OCI-LY7 (cell line): ENCODE measurements at regions not wholly inside any gene's neighbourhood (a gene's known extent, or its start where the extent isn't known, plus 50 kb on each side); places are given as distances from the start of the nearest gene placed in this dataset.

Source experiments
- EZH2phosphoT487 ChIP-seq: fragments of 200-600 bp; sonication (generic); IDR thresholded peaks from 2 replicates; pipeline ENCODE4 v1.6.1; 2018; ENCODE audit warnings: low read depth, borderline replicate concordance, mild to moderate bottlenecking, mixed run types, antibody characterized with exemption, low read length, moderate library complexity, mixed read lengths
- TF ChIP-seq, protein P1 (sequence below): fragments of 200-600 bp; sonication (generic); conservative IDR thresholded peaks from 2 replicates; pipeline ENCODE4 v1.5.1; 2014; ENCODE audit warnings: mild to moderate bottlenecking, antibody characterized with exemption, low read length, moderate library complexity, mixed read lengths

DNA sequence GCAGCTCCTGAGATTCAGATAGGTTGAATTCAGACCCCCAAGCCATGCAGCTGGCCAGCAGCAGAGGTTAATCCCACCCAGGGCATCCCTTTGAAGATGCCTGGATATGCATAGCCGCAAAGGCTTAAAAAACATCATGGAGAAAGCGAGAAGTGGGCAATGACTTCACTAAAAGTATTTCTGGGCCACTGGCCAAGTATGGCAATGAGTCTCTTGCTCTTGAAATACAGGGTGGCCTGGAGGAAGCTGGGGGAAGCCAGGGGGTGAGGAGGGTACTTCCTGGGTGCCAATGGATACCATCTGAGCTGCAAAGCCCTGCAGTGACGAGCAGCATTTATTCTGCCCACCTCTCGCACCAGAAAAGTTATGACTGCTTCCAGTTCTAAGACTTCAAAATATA, 539.3 kb upstream of the TBX3 start:
- TF ChIP-seq, protein P1, sequence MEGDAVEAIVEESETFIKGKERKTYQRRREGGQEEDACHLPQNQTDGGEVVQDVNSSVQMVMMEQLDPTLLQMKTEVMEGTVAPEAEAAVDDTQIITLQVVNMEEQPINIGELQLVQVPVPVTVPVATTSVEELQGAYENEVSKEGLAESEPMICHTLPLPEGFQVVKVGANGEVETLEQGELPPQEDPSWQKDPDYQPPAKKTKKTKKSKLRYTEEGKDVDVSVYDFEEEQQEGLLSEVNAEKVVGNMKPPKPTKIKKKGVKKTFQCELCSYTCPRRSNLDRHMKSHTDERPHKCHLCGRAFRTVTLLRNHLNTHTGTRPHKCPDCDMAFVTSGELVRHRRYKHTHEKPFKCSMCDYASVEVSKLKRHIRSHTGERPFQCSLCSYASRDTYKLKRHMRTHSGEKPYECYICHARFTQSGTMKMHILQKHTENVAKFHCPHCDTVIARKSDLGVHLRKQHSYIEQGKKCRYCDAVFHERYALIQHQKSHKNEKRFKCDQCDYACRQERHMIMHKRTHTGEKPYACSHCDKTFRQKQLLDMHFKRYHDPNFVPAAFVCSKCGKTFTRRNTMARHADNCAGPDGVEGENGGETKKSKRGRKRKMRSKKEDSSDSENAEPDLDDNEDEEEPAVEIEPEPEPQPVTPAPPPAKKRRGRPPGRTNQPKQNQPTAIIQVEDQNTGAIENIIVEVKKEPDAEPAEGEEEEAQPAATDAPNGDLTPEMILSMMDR, result no peak
- no peak for TF ChIP-seq EZH2phosphoT487
